ENCODE measurements at regions not wholly inside any gene's neighbourhood (a gene's known extent, or its start where the extent isn't known, plus 50 kb on each side); places are given as distances from the start of the nearest gene placed in this dataset.

DNA sequence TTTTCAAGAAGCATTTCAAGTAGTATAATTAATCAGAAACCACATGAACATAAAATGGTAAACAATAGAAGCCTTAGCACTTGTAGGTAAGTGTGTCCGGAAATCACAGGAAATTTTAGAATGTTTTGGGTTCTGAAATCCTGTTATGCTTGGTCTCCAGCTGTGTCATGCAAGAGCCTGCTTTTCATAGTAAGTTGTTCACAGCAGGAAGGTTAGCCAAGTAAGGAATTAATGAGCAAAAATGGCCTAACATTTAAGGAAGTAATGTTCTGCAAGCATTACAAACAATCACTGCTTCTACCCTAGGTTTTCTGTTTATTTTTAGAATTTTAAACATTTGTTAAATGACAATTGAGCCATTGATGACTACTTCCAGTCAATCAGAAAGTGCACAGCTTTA, 669.5 kb downstream of the SLCO4C1 start:
- Histone ChIP-seq H3K4me3 (ENCODE audit: low read depth in 1 of 3, low read length in 3 of 3) (no peak overlapping the region), H3K36me3 (ENCODE audit: control insufficient read depth in 4 of 4, insufficient read depth in 3 of 4, low read depth in 1 of 4, low read length in 3 of 4) (no peaks in the 10 kb centered on the region), H3K9ac (ENCODE audit: low read depth in 1 of 2, low read length in 2 of 2) (no peak overlapping the region), H3K27me3 (ENCODE audit: control insufficient read depth in 4 of 4, insufficient read depth in 4 of 4, low read length in 3 of 4) (no peaks in the 10 kb centered on the region), H3K27ac (ENCODE audit: low read depth in 1 of 2, low read length in 2 of 2) (no peak overlapping the region), H3K9me3 (ENCODE audit: control insufficient read depth in 4 of 4, low read length in 3 of 4) (no peaks in the 10 kb centered on the region), H3K4me1 (ENCODE audit: control insufficient read depth in 4 of 4, insufficient read depth in 4 of 4, low read length in 3 of 4) (no peaks in the 10 kb centered on the region)
- DNase-seq (ENCODE audit: low spot score) = no peak
- WGBS = 54% methylated on average over 1 of the region's 1 CpG
- TF ChIP-seq, protein P1, sequence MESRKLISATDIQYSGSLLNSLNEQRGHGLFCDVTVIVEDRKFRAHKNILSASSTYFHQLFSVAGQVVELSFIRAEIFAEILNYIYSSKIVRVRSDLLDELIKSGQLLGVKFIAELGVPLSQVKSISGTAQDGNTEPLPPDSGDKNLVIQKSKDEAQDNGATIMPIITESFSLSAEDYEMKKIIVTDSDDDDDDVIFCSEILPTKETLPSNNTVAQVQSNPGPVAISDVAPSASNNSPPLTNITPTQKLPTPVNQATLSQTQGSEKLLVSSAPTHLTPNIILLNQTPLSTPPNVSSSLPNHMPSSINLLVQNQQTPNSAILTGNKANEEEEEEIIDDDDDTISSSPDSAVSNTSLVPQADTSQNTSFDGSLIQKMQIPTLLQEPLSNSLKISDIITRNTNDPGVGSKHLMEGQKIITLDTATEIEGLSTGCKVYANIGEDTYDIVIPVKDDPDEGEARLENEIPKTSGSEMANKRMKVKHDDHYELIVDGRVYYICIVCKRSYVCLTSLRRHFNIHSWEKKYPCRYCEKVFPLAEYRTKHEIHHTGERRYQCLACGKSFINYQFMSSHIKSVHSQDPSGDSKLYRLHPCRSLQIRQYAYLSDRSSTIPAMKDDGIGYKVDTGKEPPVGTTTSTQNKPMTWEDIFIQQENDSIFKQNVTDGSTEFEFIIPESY (IDR thresholded peaks at IDR 0.05) = no peak
- TF ChIP-seq EGR1 (IDR thresholded peaks at IDR 0.05; ENCODE audit: low read depth in 2 of 2) (no peak), HNF4A (conservative IDR thresholded peaks at IDR 0.05) (no peak), NR2F2 (IDR thresholded peaks at IDR 0.05) (no peak), RAD21 (IDR thresholded peaks at IDR 0.05) (no peak), GABPA (IDR thresholded peaks at IDR 0.05 in 1 of 2, conservative IDR thresholded peaks at IDR 0.05 in 1 of 2) (no peak), FOXA1 (IDR thresholded peaks at IDR 0.05) (no peak), HNF4G (IDR thresholded peaks at IDR 0.05) (no peak), JUND (IDR thresholded peaks at IDR 0.05) (no peak)
- TF ChIP-seq, protein P2, sequence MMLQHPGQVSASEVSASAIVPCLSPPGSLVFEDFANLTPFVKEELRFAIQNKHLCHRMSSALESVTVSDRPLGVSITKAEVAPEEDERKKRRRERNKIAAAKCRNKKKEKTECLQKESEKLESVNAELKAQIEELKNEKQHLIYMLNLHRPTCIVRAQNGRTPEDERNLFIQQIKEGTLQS (IDR thresholded peaks at IDR 0.05) = no peak
- TF ChIP-seq, protein P3, sequence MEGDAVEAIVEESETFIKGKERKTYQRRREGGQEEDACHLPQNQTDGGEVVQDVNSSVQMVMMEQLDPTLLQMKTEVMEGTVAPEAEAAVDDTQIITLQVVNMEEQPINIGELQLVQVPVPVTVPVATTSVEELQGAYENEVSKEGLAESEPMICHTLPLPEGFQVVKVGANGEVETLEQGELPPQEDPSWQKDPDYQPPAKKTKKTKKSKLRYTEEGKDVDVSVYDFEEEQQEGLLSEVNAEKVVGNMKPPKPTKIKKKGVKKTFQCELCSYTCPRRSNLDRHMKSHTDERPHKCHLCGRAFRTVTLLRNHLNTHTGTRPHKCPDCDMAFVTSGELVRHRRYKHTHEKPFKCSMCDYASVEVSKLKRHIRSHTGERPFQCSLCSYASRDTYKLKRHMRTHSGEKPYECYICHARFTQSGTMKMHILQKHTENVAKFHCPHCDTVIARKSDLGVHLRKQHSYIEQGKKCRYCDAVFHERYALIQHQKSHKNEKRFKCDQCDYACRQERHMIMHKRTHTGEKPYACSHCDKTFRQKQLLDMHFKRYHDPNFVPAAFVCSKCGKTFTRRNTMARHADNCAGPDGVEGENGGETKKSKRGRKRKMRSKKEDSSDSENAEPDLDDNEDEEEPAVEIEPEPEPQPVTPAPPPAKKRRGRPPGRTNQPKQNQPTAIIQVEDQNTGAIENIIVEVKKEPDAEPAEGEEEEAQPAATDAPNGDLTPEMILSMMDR (IDR thresholded peaks at IDR 0.05; ENCODE audit: low read depth, low read length, missing input control) = no peak
- TF ChIP-seq, protein P4, sequence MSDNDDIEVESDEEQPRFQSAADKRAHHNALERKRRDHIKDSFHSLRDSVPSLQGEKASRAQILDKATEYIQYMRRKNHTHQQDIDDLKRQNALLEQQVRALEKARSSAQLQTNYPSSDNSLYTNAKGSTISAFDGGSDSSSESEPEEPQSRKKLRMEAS (IDR thresholded peaks at IDR 0.05) = no peak

DNA sequence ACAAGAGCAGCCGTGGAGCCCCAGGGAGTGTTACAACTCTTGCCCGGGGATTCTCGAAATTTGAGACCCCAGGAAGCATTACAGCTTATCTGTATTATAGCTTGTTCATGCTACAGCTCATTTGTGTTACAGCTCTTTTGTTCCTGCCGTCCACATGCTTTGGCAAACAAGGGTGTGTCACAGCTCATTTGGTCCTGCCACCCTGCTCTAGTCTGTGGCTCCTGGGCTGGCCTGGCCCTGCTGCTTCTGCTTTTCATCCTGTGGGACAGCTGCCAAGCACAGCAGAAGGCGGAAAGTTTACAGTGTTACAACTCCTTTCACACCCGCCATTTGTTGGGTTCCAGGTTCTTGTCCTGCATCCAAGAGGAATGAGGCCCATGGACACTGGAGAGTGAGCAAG, 685.0 kb downstream of the SLCO4C1 start:
- WGBS = 68% methylated on average over 6 of the region's 6 CpGs
- no peak overlapping the region for H3K27ac ChIP-seq (ENCODE audit: low read depth in 1 of 2, low read length in 2 of 2)
- no peak for DNase-seq (ENCODE audit: low spot score)
- no peaks in the 10 kb centered on the region for H3K9me3 ChIP-seq (ENCODE audit: control insufficient read depth in 4 of 4, low read length in 3 of 4)
- TF ChIP-seq FOXA2 (IDR thresholded peaks at IDR 0.05) (no peak), NR2F2 (IDR thresholded peaks at IDR 0.05) (no peak), RAD21 (IDR thresholded peaks at IDR 0.05) (no peak), HNF4G (IDR thresholded peaks at IDR 0.05) (no peak), GABPA (IDR thresholded peaks at IDR 0.05 in 1 of 2, conservative IDR thresholded peaks at IDR 0.05 in 1 of 2) (no peak), SP1 (IDR thresholded peaks at IDR 0.05) (no peak), RXRA (IDR thresholded peaks at IDR 0.05) (no peak), JUND (IDR thresholded peaks at IDR 0.05) (no peak), EGR1 (IDR thresholded peaks at IDR 0.05; ENCODE audit: low read depth in 2 of 2) (no peak), HNF4A (conservative IDR thresholded peaks at IDR 0.05) (no peak), FOXA1 (IDR thresholded peaks at IDR 0.05) (no peak), YY1 (IDR thresholded peaks at IDR 0.05) (no peak), TAF1 (conservative IDR thresholded peaks at IDR 0.05) (no peak)
- TF ChIP-seq, protein P4 (IDR thresholded peaks at IDR 0.05) = no peak
- TF ChIP-seq, protein P3 (IDR thresholded peaks at IDR 0.05; ENCODE audit: low read depth, low read length, missing input control) = no peak
- TF ChIP-seq, protein P2 (IDR thresholded peaks at IDR 0.05) = no peak
- TF ChIP-seq, protein P1 (IDR thresholded peaks at IDR 0.05) = no peak
- TF ChIP-seq, protein P5, sequence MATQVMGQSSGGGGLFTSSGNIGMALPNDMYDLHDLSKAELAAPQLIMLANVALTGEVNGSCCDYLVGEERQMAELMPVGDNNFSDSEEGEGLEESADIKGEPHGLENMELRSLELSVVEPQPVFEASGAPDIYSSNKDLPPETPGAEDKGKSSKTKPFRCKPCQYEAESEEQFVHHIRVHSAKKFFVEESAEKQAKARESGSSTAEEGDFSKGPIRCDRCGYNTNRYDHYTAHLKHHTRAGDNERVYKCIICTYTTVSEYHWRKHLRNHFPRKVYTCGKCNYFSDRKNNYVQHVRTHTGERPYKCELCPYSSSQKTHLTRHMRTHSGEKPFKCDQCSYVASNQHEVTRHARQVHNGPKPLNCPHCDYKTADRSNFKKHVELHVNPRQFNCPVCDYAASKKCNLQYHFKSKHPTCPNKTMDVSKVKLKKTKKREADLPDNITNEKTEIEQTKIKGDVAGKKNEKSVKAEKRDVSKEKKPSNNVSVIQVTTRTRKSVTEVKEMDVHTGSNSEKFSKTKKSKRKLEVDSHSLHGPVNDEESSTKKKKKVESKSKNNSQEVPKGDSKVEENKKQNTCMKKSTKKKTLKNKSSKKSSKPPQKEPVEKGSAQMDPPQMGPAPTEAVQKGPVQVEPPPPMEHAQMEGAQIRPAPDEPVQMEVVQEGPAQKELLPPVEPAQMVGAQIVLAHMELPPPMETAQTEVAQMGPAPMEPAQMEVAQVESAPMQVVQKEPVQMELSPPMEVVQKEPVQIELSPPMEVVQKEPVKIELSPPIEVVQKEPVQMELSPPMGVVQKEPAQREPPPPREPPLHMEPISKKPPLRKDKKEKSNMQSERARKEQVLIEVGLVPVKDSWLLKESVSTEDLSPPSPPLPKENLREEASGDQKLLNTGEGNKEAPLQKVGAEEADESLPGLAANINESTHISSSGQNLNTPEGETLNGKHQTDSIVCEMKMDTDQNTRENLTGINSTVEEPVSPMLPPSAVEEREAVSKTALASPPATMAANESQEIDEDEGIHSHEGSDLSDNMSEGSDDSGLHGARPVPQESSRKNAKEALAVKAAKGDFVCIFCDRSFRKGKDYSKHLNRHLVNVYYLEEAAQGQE (IDR thresholded peaks at IDR 0.05) = no peak
- no peak overlapping the region for H3K9ac ChIP-seq (ENCODE audit: low read depth in 1 of 2, low read length in 2 of 2)
- no peak overlapping the region for H3K4me3 ChIP-seq (ENCODE audit: low read depth in 1 of 3, low read length in 3 of 3)
- H3K27me3 ChIP-seq (ENCODE audit: control insufficient read depth in 4 of 4, insufficient read depth in 4 of 4, low read length in 3 of 4) = no peaks in the 10 kb centered on the region
- H3K36me3 ChIP-seq (ENCODE audit: control insufficient read depth in 4 of 4, insufficient read depth in 3 of 4, low read depth in 1 of 4, low read length in 3 of 4) = no peaks in the 10 kb centered on the region
- no peaks in the 10 kb centered on the region for H3K4me1 ChIP-seq (ENCODE audit: control insufficient read depth in 4 of 4, insufficient read depth in 4 of 4, low read length in 3 of 4)

All from liver (tissue), 8 donors.